Mucosa of descending colon (tissue), 3 donors: ENCODE measurements at regions not wholly inside any gene's neighbourhood (a gene's known extent, or its start where the extent isn't known, plus 50 kb on each side); places are given as distances from the start of the nearest gene placed in this dataset.
"Not testable (repeated sequence)": the region's sequence is repeated elsewhere in the genome, so short reads cannot be mapped to it uniquely, and the experiment has no call there.

ENCODE experiments used
- ATAC-seq: fragments of 200-7000 bp; cut with Tn5 transposase; one replicate; pipeline ENCODE4 v1.9.1; 2020; ENCODE audit warnings: mild to moderate bottlenecking, moderate library complexity
- DNase-seq, 3 donors: peaks; one replicate each; pipeline ENCODE4 v3.0.0-alpha.2; 2020
- H3K36me3 ChIP-seq: fragments of 200-600 bp; one replicate; pipeline ENCODE4 v1.8.0; 2021; ENCODE audit warnings: low read depth, mild to moderate bottlenecking
- H3K4me1 ChIP-seq: fragments of 200-600 bp; one replicate; pipeline ENCODE4 v1.8.0; 2021; ENCODE audit warnings: low read depth, mild to moderate bottlenecking
- H3K4me3 ChIP-seq: fragments of 200-600 bp; one replicate; pipeline ENCODE4 v1.8.0; 2021; ENCODE audit warnings: mild to moderate bottlenecking
- H3K9me3 ChIP-seq: fragments of 200-600 bp; one replicate; pipeline ENCODE4 v1.8.0; 2021; ENCODE audit warnings: mild to moderate bottlenecking
- CTCF ChIP-seq: fragments of 200-600 bp; IDR thresholded peaks from one replicate; pipeline ENCODE4 v1.8.0; 2022; ENCODE audit warnings: antibody characterized with exemption, mild to moderate bottlenecking
- intact Hi-C, 2 donors: fragments of 100-400 bp; cut with DNase I in 1 of 2; cut with micrococcal nuclease in 1 of 2; formaldehyde crosslinking; loops; one replicate each; pipeline versions ENCODE4 v1.11.0 to v1.11.1; 2022; cut with DNase I, micrococcal nuclease
- donor health status: DM: no; HTN: no; CAD: no; lungs with moderate emphysema.
- donor health status: DM: no; HTN: no; CAD: no.
- donor health status: DM: no; HTN: yes; CAD: no.

GRCh38 chr4:181018913-181019312 is 1224.3 kb upstream of the TENM3 start:
- Histone ChIP-seq H3K4me1 (no peaks in the 10 kb centered on the region), H3K9me3 (no peaks in the 10 kb centered on the region), H3K36me3 (no peaks in the 10 kb centered on the region), H3K4me3 (no peak overlapping the region)
- DNase-seq (no peak), ATAC-seq (no peak)
- intact Hi-C loops, result no loop called here
- TF ChIP-seq CTCF, result no peak

- Histone ChIP-seq H3K9me3 (no peaks in the 10 kb centered on the region), H3K36me3 (no peaks in the 10 kb centered on the region), H3K4me1 (no peaks in the 10 kb centered on the region), H3K4me3 (no peak overlapping the region)
- DNase-seq, result no peak
- intact Hi-C loops, result no loop called here
- ATAC-seq, result no peak
- TF ChIP-seq CTCF, result no peak
Observed at GRCh38 chr4:181020456-181020855, 1222.7 kb upstream of the TENM3 start.

GRCh38 chr4:181021213-181021612 is 1222.0 kb upstream of the TENM3 start:
- Histone ChIP-seq H3K4me1 (no peaks in the 10 kb centered on the region), H3K9me3 (no peaks in the 10 kb centered on the region), H3K36me3 (no peaks in the 10 kb centered on the region), H3K4me3 (no peak overlapping the region)
- no peak for TF ChIP-seq CTCF
- ATAC-seq, result no peak
- intact Hi-C loops, result no loop called here
- no peak for DNase-seq

GRCh38 chr4:181030135-181030921 is 1212.9 kb upstream of the TENM3 start:
- H3K4me3 ChIP-seq, H3K4me1 ChIP-seq, DNase-seq, intact Hi-C loops, ATAC-seq, H3K36me3 ChIP-seq, H3K9me3 ChIP-seq: not testable (repeated sequence)

- H3K4me1 ChIP-seq, result no peaks in the 10 kb centered on the region
- ATAC-seq (no peak), DNase-seq (no peak)
- no peaks in the 10 kb centered on the region for H3K36me3 ChIP-seq
- no peak for TF ChIP-seq CTCF
- H3K9me3 ChIP-seq, result no peaks in the 10 kb centered on the region
- H3K4me3 ChIP-seq, result no peak overlapping the region
- intact Hi-C loops, result no loop called here
Observed at GRCh38 chr4:181030961-181031360, 1212.2 kb upstream of the TENM3 start.

- no peak for TF ChIP-seq CTCF
- no peaks in the 10 kb centered on the region for H3K4me1 ChIP-seq
- H3K9me3 ChIP-seq, result no peaks in the 10 kb centered on the region
- no peak overlapping the region for H3K4me3 ChIP-seq
- intact Hi-C loops, result no loop called here
- DNase-seq, result no peak
- H3K36me3 ChIP-seq, result no peaks in the 10 kb centered on the region
- no peak for ATAC-seq
Observed at GRCh38 chr4:181043486-181043885, 1199.7 kb upstream of the TENM3 start.
